ENCODE measurements at regions not wholly inside any gene's neighbourhood (a gene's known extent, or its start where the extent isn't known, plus 50 kb on each side); places are given as distances from the start of the nearest gene placed in this dataset.
A peak's percentile ranks its signal among the peaks of the same experiment; 100 is the strongest.
"Not testable (repeated sequence)": the region's sequence is repeated elsewhere in the genome, so short reads cannot be mapped to it uniquely, and the experiment has no call there.

DNA sequence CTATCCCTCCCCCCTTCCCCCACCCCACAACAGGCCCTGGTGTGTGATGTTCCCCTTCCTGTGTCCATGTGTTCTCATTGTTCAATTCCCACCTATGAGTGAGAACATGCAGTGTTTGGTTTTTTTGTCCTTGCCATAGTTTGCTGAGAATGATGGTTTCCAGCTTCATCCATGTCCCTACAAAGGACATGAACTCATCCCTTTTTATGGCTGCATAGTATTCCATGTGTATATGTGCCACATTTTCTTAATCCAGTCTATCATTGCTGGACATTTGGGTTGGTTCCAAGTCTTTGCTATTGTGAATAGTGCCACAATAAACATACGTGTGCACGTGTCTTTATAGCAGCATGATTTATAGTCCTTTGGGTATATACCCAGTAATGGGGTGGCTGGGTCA is 52.3 kb upstream of the MAN1A2 start:
- H3K27ac ChIP-seq (replicated peaks); DNase-seq (ENCODE audit: low read depth in 1 of 2, low spot score in 1 of 2); H3K27me3 ChIP-seq (ENCODE audit: insufficient read depth, poor library complexity, severe bottlenecking); H3K4me3 ChIP-seq (replicated peaks; ENCODE audit: insufficient read depth, low read length): not testable (repeated sequence)

- TF ChIP-seq SPI1 (IDR thresholded peaks at IDR 0.05; ENCODE audit: borderline replicate concordance, low read depth) (no peak), POLR2AphosphoS5 (IDR thresholded peaks at IDR 0.05; ENCODE audit: low read depth) (no peak), GABPA (IDR thresholded peaks at IDR 0.05; ENCODE audit: low read depth) (no peak), CTCF (IDR thresholded peaks at IDR 0.05; ENCODE audit: insufficient read depth, low read length) (no peak)
- TF ChIP-seq, protein P1, sequence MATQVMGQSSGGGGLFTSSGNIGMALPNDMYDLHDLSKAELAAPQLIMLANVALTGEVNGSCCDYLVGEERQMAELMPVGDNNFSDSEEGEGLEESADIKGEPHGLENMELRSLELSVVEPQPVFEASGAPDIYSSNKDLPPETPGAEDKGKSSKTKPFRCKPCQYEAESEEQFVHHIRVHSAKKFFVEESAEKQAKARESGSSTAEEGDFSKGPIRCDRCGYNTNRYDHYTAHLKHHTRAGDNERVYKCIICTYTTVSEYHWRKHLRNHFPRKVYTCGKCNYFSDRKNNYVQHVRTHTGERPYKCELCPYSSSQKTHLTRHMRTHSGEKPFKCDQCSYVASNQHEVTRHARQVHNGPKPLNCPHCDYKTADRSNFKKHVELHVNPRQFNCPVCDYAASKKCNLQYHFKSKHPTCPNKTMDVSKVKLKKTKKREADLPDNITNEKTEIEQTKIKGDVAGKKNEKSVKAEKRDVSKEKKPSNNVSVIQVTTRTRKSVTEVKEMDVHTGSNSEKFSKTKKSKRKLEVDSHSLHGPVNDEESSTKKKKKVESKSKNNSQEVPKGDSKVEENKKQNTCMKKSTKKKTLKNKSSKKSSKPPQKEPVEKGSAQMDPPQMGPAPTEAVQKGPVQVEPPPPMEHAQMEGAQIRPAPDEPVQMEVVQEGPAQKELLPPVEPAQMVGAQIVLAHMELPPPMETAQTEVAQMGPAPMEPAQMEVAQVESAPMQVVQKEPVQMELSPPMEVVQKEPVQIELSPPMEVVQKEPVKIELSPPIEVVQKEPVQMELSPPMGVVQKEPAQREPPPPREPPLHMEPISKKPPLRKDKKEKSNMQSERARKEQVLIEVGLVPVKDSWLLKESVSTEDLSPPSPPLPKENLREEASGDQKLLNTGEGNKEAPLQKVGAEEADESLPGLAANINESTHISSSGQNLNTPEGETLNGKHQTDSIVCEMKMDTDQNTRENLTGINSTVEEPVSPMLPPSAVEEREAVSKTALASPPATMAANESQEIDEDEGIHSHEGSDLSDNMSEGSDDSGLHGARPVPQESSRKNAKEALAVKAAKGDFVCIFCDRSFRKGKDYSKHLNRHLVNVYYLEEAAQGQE (IDR thresholded peaks at IDR 0.05; ENCODE audit: insufficient replicate concordance, low read depth), result no peak
- DNase-seq (ENCODE audit: low read depth in 1 of 2, low spot score in 1 of 2), result no peak
- no peak overlapping the region for H3K27ac ChIP-seq (replicated peaks)
- H3K27me3 ChIP-seq (ENCODE audit: insufficient read depth, poor library complexity, severe bottlenecking), result no peaks in the 10 kb centered on the region
- H3K4me3 ChIP-seq (replicated peaks; ENCODE audit: insufficient read depth, low read length), result no peak overlapping the region
Measured at GRCh38 chr1:117313555-117313954, 53.7 kb upstream of the MAN1A2 start.

- no peaks in the 10 kb centered on the region for H3K27me3 ChIP-seq (ENCODE audit: insufficient read depth, poor library complexity, severe bottlenecking)
- DNase-seq (ENCODE audit: low read depth in 1 of 2, low spot score in 1 of 2), result peak in 1 of 2 experiments; percentile 2
- TF ChIP-seq, protein P1 (IDR thresholded peaks at IDR 0.05; ENCODE audit: insufficient replicate concordance, low read depth), result no peak
- TF ChIP-seq GABPA (IDR thresholded peaks at IDR 0.05; ENCODE audit: low read depth), result no peak
- TF ChIP-seq CTCF (IDR thresholded peaks at IDR 0.05; ENCODE audit: insufficient read depth, low read length), result peak; percentile 63
- TF ChIP-seq SPI1 (IDR thresholded peaks at IDR 0.05; ENCODE audit: borderline replicate concordance, low read depth), result no peak
- no peak for TF ChIP-seq POLR2AphosphoS5 (IDR thresholded peaks at IDR 0.05; ENCODE audit: low read depth)
Measured at GRCh38 chr1:117312453-117313138, 54.7 kb upstream of the MAN1A2 start.

DNA sequence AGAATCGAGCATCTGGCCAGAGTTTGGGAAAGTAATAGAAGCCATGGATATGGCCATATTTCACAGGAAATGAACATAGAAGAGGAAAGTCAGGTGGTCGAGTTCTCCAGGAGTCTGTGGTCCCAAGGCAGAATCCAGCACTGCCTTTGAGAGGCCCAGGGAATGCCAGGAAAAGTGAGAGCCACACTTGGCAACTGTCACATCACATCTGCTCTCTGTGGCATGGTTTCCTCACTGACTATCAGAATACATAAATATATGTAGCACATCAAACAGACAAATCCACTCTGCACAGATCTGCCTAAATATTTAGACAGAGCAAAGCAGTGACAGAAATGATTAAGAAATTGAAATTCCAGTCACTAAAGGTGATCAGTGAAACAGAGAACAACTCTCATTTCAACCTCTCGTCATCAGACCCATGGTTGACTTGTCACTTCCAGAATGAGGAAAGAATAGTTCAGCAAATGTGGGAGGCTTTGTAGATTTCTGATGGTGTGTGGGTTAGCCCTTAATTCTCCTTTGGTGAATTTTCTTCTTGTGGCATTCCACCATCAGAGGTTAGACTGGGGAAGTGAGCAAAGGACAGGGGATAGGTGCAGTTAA is 58.8 kb upstream of the MAN1A2 start:
- DNase-seq (ENCODE audit: low read depth in 1 of 2, low spot score in 1 of 2), result no peak
- no peak for TF ChIP-seq CTCF (IDR thresholded peaks at IDR 0.05; ENCODE audit: insufficient read depth, low read length)
- no peak for TF ChIP-seq GABPA (IDR thresholded peaks at IDR 0.05; ENCODE audit: low read depth)
- TF ChIP-seq, protein P1 (IDR thresholded peaks at IDR 0.05; ENCODE audit: insufficient replicate concordance, low read depth), result no peak
- TF ChIP-seq SPI1 (IDR thresholded peaks at IDR 0.05; ENCODE audit: borderline replicate concordance, low read depth), result no peak
- no peak for TF ChIP-seq POLR2AphosphoS5 (IDR thresholded peaks at IDR 0.05; ENCODE audit: low read depth)

More at GRCh38 chr1:117312453-117313138, 54.7 kb upstream of the MAN1A2 start:
- no peak overlapping the region for H3K27ac ChIP-seq (replicated peaks)
- no peak overlapping the region for H3K4me3 ChIP-seq (replicated peaks; ENCODE audit: insufficient read depth, low read length)

More for the DNA sequence above, 58.8 kb upstream of the MAN1A2 start:
- Histone ChIP-seq H3K27me3 (ENCODE audit: insufficient read depth, poor library complexity, severe bottlenecking) (no peaks in the 10 kb centered on the region), H3K4me3 (replicated peaks; ENCODE audit: insufficient read depth, low read length) (no peak overlapping the region), H3K27ac (replicated peaks) (no peak overlapping the region)

All from HL-60 (cell line).